Fibroblast of villous mesenchyme (primary cell): ENCODE measurements at regions not wholly inside any gene's neighbourhood (a gene's known extent, or its start where the extent isn't known, plus 50 kb on each side); places are given as distances from the start of the nearest gene placed in this dataset.

Experiments used
- DNase-seq: peaks from one replicate; pipeline ENCODE4 v3.0.0-alpha.2; 2010; ENCODE audit warnings: low read depth
- H3K4me3 ChIP-seq: 2 replicates; pipeline ENCODE4 v1.5.1; 2011; ENCODE audit warnings: low read depth, mild to moderate bottlenecking, low read length
- TF ChIP-seq, protein P1 (sequence below): IDR thresholded peaks from 2 replicates; pipeline ENCODE4 v1.5.1; 2012; ENCODE audit warnings: low read depth, mild to moderate bottlenecking, low read length; ENCODE audit not compliant: insufficient read depth

DNA sequence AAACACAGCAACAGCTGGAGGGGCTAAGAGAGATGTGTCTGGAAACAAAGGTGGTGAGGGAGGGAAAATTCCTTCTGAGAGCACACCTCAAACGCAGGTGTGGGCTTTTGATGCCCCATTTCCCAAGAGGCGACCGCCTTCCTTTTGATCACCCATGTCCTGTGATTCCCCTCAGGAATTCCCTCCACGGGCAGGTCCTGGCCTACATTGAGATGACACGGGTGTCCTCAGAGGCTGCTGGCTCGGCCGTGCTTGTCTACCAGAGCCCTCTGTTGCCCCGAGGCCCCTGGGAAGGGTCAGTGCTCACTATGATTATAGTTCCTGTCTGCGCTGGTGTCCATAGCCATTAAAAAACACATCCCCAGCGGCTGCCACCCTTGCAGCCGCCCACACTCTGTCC is 242.6 kb downstream of the TFAP2C start:
- no peak overlapping the region for H3K4me3 ChIP-seq
- TF ChIP-seq, protein P1, sequence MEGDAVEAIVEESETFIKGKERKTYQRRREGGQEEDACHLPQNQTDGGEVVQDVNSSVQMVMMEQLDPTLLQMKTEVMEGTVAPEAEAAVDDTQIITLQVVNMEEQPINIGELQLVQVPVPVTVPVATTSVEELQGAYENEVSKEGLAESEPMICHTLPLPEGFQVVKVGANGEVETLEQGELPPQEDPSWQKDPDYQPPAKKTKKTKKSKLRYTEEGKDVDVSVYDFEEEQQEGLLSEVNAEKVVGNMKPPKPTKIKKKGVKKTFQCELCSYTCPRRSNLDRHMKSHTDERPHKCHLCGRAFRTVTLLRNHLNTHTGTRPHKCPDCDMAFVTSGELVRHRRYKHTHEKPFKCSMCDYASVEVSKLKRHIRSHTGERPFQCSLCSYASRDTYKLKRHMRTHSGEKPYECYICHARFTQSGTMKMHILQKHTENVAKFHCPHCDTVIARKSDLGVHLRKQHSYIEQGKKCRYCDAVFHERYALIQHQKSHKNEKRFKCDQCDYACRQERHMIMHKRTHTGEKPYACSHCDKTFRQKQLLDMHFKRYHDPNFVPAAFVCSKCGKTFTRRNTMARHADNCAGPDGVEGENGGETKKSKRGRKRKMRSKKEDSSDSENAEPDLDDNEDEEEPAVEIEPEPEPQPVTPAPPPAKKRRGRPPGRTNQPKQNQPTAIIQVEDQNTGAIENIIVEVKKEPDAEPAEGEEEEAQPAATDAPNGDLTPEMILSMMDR = no peak
- no peak for DNase-seq

- DNase-seq = no peak
- no peak overlapping the region for H3K4me3 ChIP-seq
- TF ChIP-seq, protein P1 = no peak
Measured at GRCh38 chr20:56872620-56873458, 243.7 kb downstream of the TFAP2C start.

GRCh38 chr20:56873836-56874235 is 244.7 kb downstream of the TFAP2C start:
- no peak overlapping the region for H3K4me3 ChIP-seq
- no peak for DNase-seq
- TF ChIP-seq, protein P1 = no peak

GRCh38 chr20:56875052-56875659 is 246.1 kb downstream of the TFAP2C start:
- H3K4me3 ChIP-seq = no peak overlapping the region
- TF ChIP-seq, protein P1 = no peak
- peak; percentile 84 for DNase-seq

DNA sequence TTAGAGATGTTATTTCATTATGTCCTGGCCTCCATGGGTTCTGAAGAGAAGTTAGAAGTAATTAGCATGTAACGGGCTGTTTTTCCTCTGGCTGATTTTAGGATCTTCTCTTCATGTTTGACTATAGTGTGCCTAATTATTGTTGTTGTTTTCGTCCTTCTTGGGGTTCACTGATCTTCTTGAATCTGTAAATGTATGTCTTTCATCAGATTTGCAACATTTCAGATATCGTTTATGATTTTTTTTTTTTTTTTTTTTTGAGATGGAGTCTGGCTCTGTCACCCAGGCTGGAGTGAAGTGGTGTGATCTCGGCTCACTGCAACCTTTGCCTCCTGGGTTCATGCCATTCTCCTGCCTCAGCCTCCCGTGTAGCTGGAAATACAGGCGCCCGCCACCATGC is 246.7 kb downstream of the TFAP2C start:
- no peak overlapping the region for H3K4me3 ChIP-seq
- TF ChIP-seq, protein P1 = no peak
- DNase-seq = no peak

- no peak overlapping the region for H3K4me3 ChIP-seq
- DNase-seq = no peak
- TF ChIP-seq, protein P1 = no peak
Measured at GRCh38 chr20:56885521-56885920, 256.4 kb downstream of the TFAP2C start.
